ENCODE measurements at regions not wholly inside any gene's neighbourhood (a gene's known extent, or its start where the extent isn't known, plus 50 kb on each side); places are given as distances from the start of the nearest gene placed in this dataset.

DNA sequence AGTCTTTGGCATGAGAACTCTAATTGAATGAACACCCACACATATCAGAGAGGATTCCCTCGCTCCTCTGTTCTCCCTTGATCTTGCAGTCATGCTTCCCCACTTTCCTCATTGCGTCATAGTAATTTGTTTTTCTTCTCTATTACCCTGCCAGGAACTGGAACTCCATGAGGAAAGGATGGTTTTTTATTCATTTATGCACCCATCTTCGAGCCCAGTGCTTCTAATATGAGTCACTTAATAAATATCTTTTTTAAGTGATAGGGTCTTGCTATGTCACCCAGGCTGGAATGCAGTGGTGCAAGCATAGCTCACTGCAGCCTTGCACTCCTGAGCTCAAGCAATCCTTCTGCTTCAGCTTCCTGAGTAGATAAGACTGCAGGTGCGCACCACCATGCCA, 83.5 kb downstream of the OTUD1 start:
- Histone ChIP-seq H3K9ac (ENCODE audit: low read depth in 1 of 2, low read length in 2 of 2) (no peak overlapping the region), H3K4me3 (ENCODE audit: low read depth in 1 of 2, low read length in 2 of 2) (no peak overlapping the region), H3K27me3 (ENCODE audit: control insufficient read depth in 1 of 2, insufficient read depth in 2 of 2, low read length in 2 of 2) (no peaks in the 10 kb centered on the region), H3K36me3 (ENCODE audit: control insufficient read depth in 1 of 2, insufficient read depth in 2 of 2, low read length in 2 of 2) (no peaks in the 10 kb centered on the region), H3K4me1 (ENCODE audit: control insufficient read depth in 1 of 2, insufficient read depth in 2 of 2, low read length in 2 of 2) (no peaks in the 10 kb centered on the region), H3K9me3 (ENCODE audit: control insufficient read depth in 1 of 2, low read length in 2 of 2) (no peaks in the 10 kb centered on the region), H3K27ac (ENCODE audit: low read depth, low read length) (no peak overlapping the region)

DNA sequence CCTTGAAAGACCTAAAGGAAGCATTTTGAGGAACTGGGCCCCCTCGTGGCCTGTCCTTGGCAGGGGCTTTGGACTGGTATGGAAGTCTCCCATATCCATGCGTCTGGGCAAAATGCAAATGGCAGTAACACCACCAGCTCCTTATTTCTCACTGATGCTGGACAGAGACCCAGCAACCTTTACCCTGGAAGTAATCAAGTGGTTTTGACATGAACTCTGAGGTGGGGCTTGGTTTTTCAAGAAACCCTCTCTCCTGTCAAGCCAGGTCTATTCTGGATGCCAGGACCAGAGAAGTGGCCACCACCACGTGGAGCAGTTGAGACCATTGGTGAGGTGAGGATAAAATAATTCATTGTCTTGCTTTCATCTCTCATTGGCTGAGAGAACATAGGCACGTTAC, 84.4 kb downstream of the OTUD1 start:
- no peak overlapping the region for H3K9ac ChIP-seq (ENCODE audit: low read depth in 1 of 2, low read length in 2 of 2)
- no peaks in the 10 kb centered on the region for H3K36me3 ChIP-seq (ENCODE audit: control insufficient read depth in 1 of 2, insufficient read depth in 2 of 2, low read length in 2 of 2)
- no peak overlapping the region for H3K4me3 ChIP-seq (ENCODE audit: low read depth in 1 of 2, low read length in 2 of 2)
- no peaks in the 10 kb centered on the region for H3K27me3 ChIP-seq (ENCODE audit: control insufficient read depth in 1 of 2, insufficient read depth in 2 of 2, low read length in 2 of 2)
- H3K27ac ChIP-seq (ENCODE audit: low read depth, low read length): no peak overlapping the region
- no peaks in the 10 kb centered on the region for H3K4me1 ChIP-seq (ENCODE audit: control insufficient read depth in 1 of 2, insufficient read depth in 2 of 2, low read length in 2 of 2)
- H3K9me3 ChIP-seq (ENCODE audit: control insufficient read depth in 1 of 2, low read length in 2 of 2): no peaks in the 10 kb centered on the region

DNA sequence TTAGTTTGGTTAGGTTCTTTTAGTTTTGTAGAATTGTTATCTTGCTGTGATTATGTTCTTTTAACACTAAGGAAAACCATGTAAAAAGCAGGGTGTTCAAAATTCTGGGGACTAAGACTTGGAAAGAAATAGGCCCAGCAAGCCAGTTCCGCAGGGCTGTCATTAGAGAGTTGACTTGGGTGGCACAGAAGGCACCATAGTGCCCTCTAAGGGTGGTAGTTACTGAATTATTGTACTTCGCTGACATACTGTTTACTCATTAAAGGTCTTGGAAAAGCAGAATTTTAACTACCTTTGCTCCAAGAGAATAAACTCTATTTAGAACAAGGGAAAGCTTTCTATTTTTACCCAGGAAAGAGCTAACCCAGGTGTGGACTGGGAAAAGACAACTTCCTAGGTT, 86.5 kb downstream of the OTUD1 start:
- H3K27ac ChIP-seq (ENCODE audit: low read depth, low read length): no peak overlapping the region
- H3K4me1 ChIP-seq (ENCODE audit: control insufficient read depth in 1 of 2, insufficient read depth in 2 of 2, low read length in 2 of 2): no peaks in the 10 kb centered on the region
- H3K36me3 ChIP-seq (ENCODE audit: control insufficient read depth in 1 of 2, insufficient read depth in 2 of 2, low read length in 2 of 2): no peaks in the 10 kb centered on the region
- no peaks in the 10 kb centered on the region for H3K9me3 ChIP-seq (ENCODE audit: control insufficient read depth in 1 of 2, low read length in 2 of 2)
- H3K9ac ChIP-seq (ENCODE audit: low read depth in 1 of 2, low read length in 2 of 2): no peak overlapping the region
- no peaks in the 10 kb centered on the region for H3K27me3 ChIP-seq (ENCODE audit: control insufficient read depth in 1 of 2, insufficient read depth in 2 of 2, low read length in 2 of 2)
- no peak overlapping the region for H3K4me3 ChIP-seq (ENCODE audit: low read depth in 1 of 2, low read length in 2 of 2)

GRCh38 chr10:23528419-23528818, 89.5 kb downstream of the OTUD1 start:
- Histone ChIP-seq H3K36me3 (ENCODE audit: control insufficient read depth in 1 of 2, insufficient read depth in 2 of 2, low read length in 2 of 2) (no peaks in the 10 kb centered on the region), H3K9ac (ENCODE audit: low read depth in 1 of 2, low read length in 2 of 2) (no peak overlapping the region), H3K9me3 (ENCODE audit: control insufficient read depth in 1 of 2, low read length in 2 of 2) (no peaks in the 10 kb centered on the region), H3K27me3 (ENCODE audit: control insufficient read depth in 1 of 2, insufficient read depth in 2 of 2, low read length in 2 of 2) (no peaks in the 10 kb centered on the region), H3K4me1 (ENCODE audit: control insufficient read depth in 1 of 2, insufficient read depth in 2 of 2, low read length in 2 of 2) (no peaks in the 10 kb centered on the region), H3K4me3 (ENCODE audit: low read depth in 1 of 2, low read length in 2 of 2) (no peak overlapping the region), H3K27ac (ENCODE audit: low read depth, low read length) (no peak overlapping the region)

- H3K4me3 ChIP-seq (ENCODE audit: low read depth in 1 of 2, low read length in 2 of 2): no peak overlapping the region
- H3K36me3 ChIP-seq (ENCODE audit: control insufficient read depth in 1 of 2, insufficient read depth in 2 of 2, low read length in 2 of 2): no peaks in the 10 kb centered on the region
- no peak overlapping the region for H3K9ac ChIP-seq (ENCODE audit: low read depth in 1 of 2, low read length in 2 of 2)
- no peak overlapping the region for H3K27ac ChIP-seq (ENCODE audit: low read depth, low read length)
- H3K9me3 ChIP-seq (ENCODE audit: control insufficient read depth in 1 of 2, low read length in 2 of 2): no peaks in the 10 kb centered on the region
- H3K27me3 ChIP-seq (ENCODE audit: control insufficient read depth in 1 of 2, insufficient read depth in 2 of 2, low read length in 2 of 2): no peaks in the 10 kb centered on the region
- no peaks in the 10 kb centered on the region for H3K4me1 ChIP-seq (ENCODE audit: control insufficient read depth in 1 of 2, insufficient read depth in 2 of 2, low read length in 2 of 2)
These were observed 90.8 kb downstream of the OTUD1 start for GRCh38 chr10:23529625-23530024.

DNA sequence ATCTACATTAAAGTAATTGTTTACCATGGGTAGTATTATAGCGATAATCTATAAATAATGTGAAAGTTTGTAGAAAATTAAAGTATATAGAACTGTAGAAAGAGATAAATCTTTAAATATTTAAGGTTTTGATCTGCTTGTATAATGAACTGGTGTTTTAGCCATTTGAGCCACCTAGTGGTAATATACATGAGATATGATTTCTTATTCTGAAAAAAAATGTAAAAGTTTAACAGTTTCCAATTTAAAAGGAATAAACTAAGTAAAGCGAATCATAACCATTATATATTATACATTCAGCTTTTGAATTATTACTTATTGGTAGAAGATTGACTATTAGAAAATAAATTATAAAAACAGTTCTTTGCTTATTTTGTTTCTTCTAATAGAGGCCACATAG, 91.2 kb downstream of the OTUD1 start:
- no peaks in the 10 kb centered on the region for H3K27me3 ChIP-seq (ENCODE audit: control insufficient read depth in 1 of 2, insufficient read depth in 2 of 2, low read length in 2 of 2)
- H3K9me3 ChIP-seq (ENCODE audit: control insufficient read depth in 1 of 2, low read length in 2 of 2): no peaks in the 10 kb centered on the region
- H3K4me1 ChIP-seq (ENCODE audit: control insufficient read depth in 1 of 2, insufficient read depth in 2 of 2, low read length in 2 of 2): no peaks in the 10 kb centered on the region
- H3K36me3 ChIP-seq (ENCODE audit: control insufficient read depth in 1 of 2, insufficient read depth in 2 of 2, low read length in 2 of 2): no peaks in the 10 kb centered on the region
- H3K27ac ChIP-seq (ENCODE audit: low read depth, low read length): no peak overlapping the region
- no peak overlapping the region for H3K9ac ChIP-seq (ENCODE audit: low read depth in 1 of 2, low read length in 2 of 2)
- no peak overlapping the region for H3K4me3 ChIP-seq (ENCODE audit: low read depth in 1 of 2, low read length in 2 of 2)

GRCh38 chr10:23533212-23533611, 94.3 kb downstream of the OTUD1 start:
- Histone ChIP-seq H3K27ac (ENCODE audit: low read depth, low read length) (no peak overlapping the region), H3K36me3 (ENCODE audit: control insufficient read depth in 1 of 2, insufficient read depth in 2 of 2, low read length in 2 of 2) (no peaks in the 10 kb centered on the region), H3K4me3 (ENCODE audit: low read depth in 1 of 2, low read length in 2 of 2) (no peak overlapping the region), H3K4me1 (ENCODE audit: control insufficient read depth in 1 of 2, insufficient read depth in 2 of 2, low read length in 2 of 2) (no peaks in the 10 kb centered on the region), H3K9ac (ENCODE audit: low read depth in 1 of 2, low read length in 2 of 2) (no peak overlapping the region), H3K27me3 (ENCODE audit: control insufficient read depth in 1 of 2, insufficient read depth in 2 of 2, low read length in 2 of 2) (no peaks in the 10 kb centered on the region), H3K9me3 (ENCODE audit: control insufficient read depth in 1 of 2, low read length in 2 of 2) (no peaks in the 10 kb centered on the region)

DNA sequence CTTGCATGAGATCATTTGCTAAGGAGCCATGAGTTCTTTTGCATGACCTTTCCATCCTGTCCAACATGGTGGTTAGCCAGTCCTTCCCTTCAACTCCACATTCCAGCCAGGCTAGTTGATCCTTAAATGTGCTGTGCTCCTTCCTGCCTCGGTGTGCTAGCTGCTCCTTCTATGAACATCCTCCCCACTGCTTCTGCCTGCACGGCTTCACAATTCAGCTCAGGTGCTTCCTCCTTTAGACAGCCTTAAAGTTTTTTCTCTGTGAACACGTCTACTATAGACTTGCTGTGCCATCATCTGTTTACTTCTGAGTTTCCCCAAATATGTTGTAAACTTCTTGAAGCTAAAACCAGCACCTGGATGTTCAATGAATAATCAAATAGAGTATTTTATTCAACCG, 95.5 kb downstream of the OTUD1 start:
- H3K4me1 ChIP-seq (ENCODE audit: control insufficient read depth in 1 of 2, insufficient read depth in 2 of 2, low read length in 2 of 2): no peaks in the 10 kb centered on the region
- H3K9ac ChIP-seq (ENCODE audit: low read depth in 1 of 2, low read length in 2 of 2): no peak overlapping the region
- H3K36me3 ChIP-seq (ENCODE audit: control insufficient read depth in 1 of 2, insufficient read depth in 2 of 2, low read length in 2 of 2): no peaks in the 10 kb centered on the region
- H3K27ac ChIP-seq (ENCODE audit: low read depth, low read length): no peak overlapping the region
- no peaks in the 10 kb centered on the region for H3K9me3 ChIP-seq (ENCODE audit: control insufficient read depth in 1 of 2, low read length in 2 of 2)
- H3K27me3 ChIP-seq (ENCODE audit: control insufficient read depth in 1 of 2, insufficient read depth in 2 of 2, low read length in 2 of 2): no peaks in the 10 kb centered on the region
- H3K4me3 ChIP-seq (ENCODE audit: low read depth in 1 of 2, low read length in 2 of 2): no peak overlapping the region

- Histone ChIP-seq H3K9me3 (ENCODE audit: control insufficient read depth in 1 of 2, low read length in 2 of 2) (no peaks in the 10 kb centered on the region), H3K4me3 (ENCODE audit: low read depth in 1 of 2, low read length in 2 of 2) (no peak overlapping the region), H3K9ac (ENCODE audit: low read depth in 1 of 2, low read length in 2 of 2) (no peak overlapping the region), H3K27me3 (ENCODE audit: control insufficient read depth in 1 of 2, insufficient read depth in 2 of 2, low read length in 2 of 2) (no peaks in the 10 kb centered on the region), H3K36me3 (ENCODE audit: control insufficient read depth in 1 of 2, insufficient read depth in 2 of 2, low read length in 2 of 2) (no peaks in the 10 kb centered on the region), H3K27ac (ENCODE audit: low read depth, low read length) (no peak overlapping the region), H3K4me1 (ENCODE audit: control insufficient read depth in 1 of 2, insufficient read depth in 2 of 2, low read length in 2 of 2) (no peaks in the 10 kb centered on the region)
These were observed 95.9 kb downstream of the OTUD1 start for GRCh38 chr10:23534761-23535160.

DNA sequence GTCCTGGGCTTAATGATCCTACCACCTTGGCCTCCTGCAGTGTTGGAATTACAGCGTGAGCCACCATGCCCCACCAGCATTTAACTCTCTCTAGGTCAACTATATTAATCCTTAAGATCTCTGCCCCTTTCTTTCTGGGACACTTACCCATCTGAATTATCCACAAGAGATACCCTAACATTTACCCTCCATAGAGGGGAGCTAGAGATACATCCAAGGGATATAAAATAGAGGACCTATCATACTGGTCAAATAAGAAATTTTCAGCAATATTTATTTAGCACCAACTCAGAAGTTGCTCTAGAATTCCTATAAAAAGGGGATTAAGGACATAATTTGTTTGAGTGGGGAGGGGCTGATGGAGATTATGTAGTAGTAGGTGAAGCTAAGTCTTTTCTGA, 96.5 kb downstream of the OTUD1 start:
- Histone ChIP-seq H3K36me3 (ENCODE audit: control insufficient read depth in 1 of 2, insufficient read depth in 2 of 2, low read length in 2 of 2) (no peaks in the 10 kb centered on the region), H3K9ac (ENCODE audit: low read depth in 1 of 2, low read length in 2 of 2) (no peak overlapping the region), H3K27me3 (ENCODE audit: control insufficient read depth in 1 of 2, insufficient read depth in 2 of 2, low read length in 2 of 2) (no peaks in the 10 kb centered on the region), H3K4me3 (ENCODE audit: low read depth in 1 of 2, low read length in 2 of 2) (no peak overlapping the region), H3K4me1 (ENCODE audit: control insufficient read depth in 1 of 2, insufficient read depth in 2 of 2, low read length in 2 of 2) (no peaks in the 10 kb centered on the region), H3K9me3 (ENCODE audit: control insufficient read depth in 1 of 2, low read length in 2 of 2) (no peaks in the 10 kb centered on the region), H3K27ac (ENCODE audit: low read depth, low read length) (no peak overlapping the region)

GRCh38 chr10:23538968-23539367, 100.1 kb downstream of the OTUD1 start:
- Histone ChIP-seq H3K9me3 (ENCODE audit: control insufficient read depth in 1 of 2, low read length in 2 of 2) (no peaks in the 10 kb centered on the region), H3K4me3 (ENCODE audit: low read depth in 1 of 2, low read length in 2 of 2) (no peak overlapping the region), H3K27ac (ENCODE audit: low read depth, low read length) (no peak overlapping the region), H3K9ac (ENCODE audit: low read depth in 1 of 2, low read length in 2 of 2) (no peak overlapping the region), H3K4me1 (ENCODE audit: control insufficient read depth in 1 of 2, insufficient read depth in 2 of 2, low read length in 2 of 2) (no peaks in the 10 kb centered on the region), H3K27me3 (ENCODE audit: control insufficient read depth in 1 of 2, insufficient read depth in 2 of 2, low read length in 2 of 2) (no peaks in the 10 kb centered on the region), H3K36me3 (ENCODE audit: control insufficient read depth in 1 of 2, insufficient read depth in 2 of 2, low read length in 2 of 2) (no peaks in the 10 kb centered on the region)

Data from duodenal mucosa (tissue), 2 donors.